CD4-positive, alpha-beta memory T cell (primary cell): ENCODE measurements at regions not wholly inside any gene's neighbourhood (a gene's known extent, or its start where the extent isn't known, plus 50 kb on each side); places are given as distances from the start of the nearest gene placed in this dataset.

ENCODE experiments used
- CTCF ChIA-PET: fragments of 350-600 bp; sonication (Branson Sonifier 250); formaldehyde crosslinking; loops from one replicate; lab custom pipeline; 2021; ENCODE audit warnings: inconsistent platforms; ENCODE audit not compliant: partially characterized antibody; lab: Charles Lee
- POLR2A ChIA-PET: fragments of 350-600 bp; sonication (Branson Sonifier 250); formaldehyde crosslinking; loops from one replicate; lab custom pipeline; 2021; ENCODE audit not compliant: partially characterized antibody; lab: Charles Lee
- DNase-seq, 5 donors: peaks; one replicate each; pipeline versions ENCODE4 v3.0.0 to v3.0.0-alpha.2; 2020 to 2022; ENCODE audit warnings: mixed read lengths in 1 of 5
- H3K27ac ChIP-seq: one replicate; pipeline ENCODE4 v1.7.0; 2013; ENCODE audit warnings: low read depth, low read length
- H3K27me3 ChIP-seq: 2 replicates; pipeline ENCODE4 v1.7.0; 2013; ENCODE audit warnings: mild to moderate bottlenecking, low read length, moderate library complexity; ENCODE audit not compliant: insufficient read depth
- H3K36me3 ChIP-seq: 2 replicates; pipeline ENCODE4 v1.7.0; 2013; ENCODE audit warnings: mild to moderate bottlenecking, low read length, moderate library complexity; ENCODE audit not compliant: insufficient read depth
- H3K4me1 ChIP-seq: 2 replicates; pipeline ENCODE4 v1.7.0; 2013; ENCODE audit warnings: mild to moderate bottlenecking, low read length, moderate library complexity; ENCODE audit not compliant: insufficient read depth
- H3K4me3 ChIP-seq, 2 donors: one replicate each; pipeline ENCODE4 v1.7.0; 2013; ENCODE audit warnings: low read length in 2 of 2, mild to moderate bottlenecking in 1 of 2
- H3K9me3 ChIP-seq, 2 donors: one replicate each; pipeline ENCODE4 v1.7.0; 2013; ENCODE audit warnings: low read length in 2 of 2, control low read depth in 1 of 2; ENCODE audit not compliant: control insufficient read depth in 1 of 2
- H3K27ac Mint-ChIP-seq, 7 donors: one replicate each; pipeline ENCODE4 v1.8.0; 2020 to 2021; ENCODE audit warnings: mixed read lengths in 7 of 7, mild to moderate bottlenecking in 6 of 7, inconsistent platforms in 3 of 7, moderate library complexity in 3 of 7
- H3K27me3 Mint-ChIP-seq, 2 donors: one replicate each; pipeline ENCODE4 v1.8.0; 2020 to 2021; ENCODE audit warnings: mixed read lengths in 2 of 2
- H3K36me3 Mint-ChIP-seq, 2 donors: one replicate each; pipeline ENCODE4 v1.8.0; 2020 to 2021; ENCODE audit warnings: mixed read lengths in 2 of 2, inconsistent platforms in 1 of 2, mild to moderate bottlenecking in 1 of 2
- H3K4me1 Mint-ChIP-seq, 4 donors: one replicate each; pipeline ENCODE4 v1.8.0; 2020 to 2021; ENCODE audit warnings: mixed read lengths in 4 of 4, mild to moderate bottlenecking in 1 of 4
- H3K4me3 Mint-ChIP-seq, 8 donors: one replicate each; pipeline ENCODE4 v1.8.0; 2020 to 2021; ENCODE audit warnings: mixed read lengths in 8 of 8, mild to moderate bottlenecking in 7 of 8, moderate library complexity in 6 of 8, inconsistent platforms in 3 of 8
- H3K9me3 Mint-ChIP-seq, 8 donors: one replicate each; pipeline ENCODE4 v1.8.0; 2020 to 2021; ENCODE audit warnings: mixed read lengths in 8 of 8, mild to moderate bottlenecking in 5 of 8, inconsistent platforms in 3 of 8, moderate library complexity in 1 of 8
- intact Hi-C: fragments of 100-400 bp; cut with micrococcal nuclease; formaldehyde crosslinking; loops from one replicate; pipeline ENCODE4 v1.15.1; 2023

DNA sequence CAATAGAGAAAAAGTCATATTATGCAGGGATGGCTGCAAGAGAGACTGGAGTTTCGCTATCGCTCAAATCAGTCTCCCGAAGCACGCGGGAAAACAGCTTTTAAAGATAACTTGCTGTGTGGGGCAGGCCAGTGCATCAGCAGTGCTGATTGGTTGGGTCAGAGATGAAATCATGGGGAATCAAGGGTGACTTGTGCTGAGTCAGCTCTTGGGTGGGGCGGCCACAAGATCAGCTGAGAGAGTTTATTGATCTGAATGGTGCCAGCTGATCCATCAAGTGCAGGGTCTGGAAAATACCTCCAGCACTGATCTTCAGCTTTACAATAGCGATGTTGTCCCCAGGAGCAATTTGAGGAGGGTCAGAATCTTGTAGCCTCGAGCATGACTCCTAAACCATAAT is 430.5 kb downstream of the RBFOX1 start:
- no peak overlapping the region for H3K4me3 ChIP-seq
- DNase-seq = no peak
- H3K36me3 ChIP-seq = no peaks in the 10 kb centered on the region
- H3K9me3 ChIP-seq = no peaks in the 10 kb centered on the region
- intact Hi-C loops = no loop called here
- ChIA-PET POLR2A (no interaction called here), CTCF (no interaction called here)
- H3K36me3 Mint-ChIP-seq = no peaks in the 10 kb centered on the region
- no peaks in the 10 kb centered on the region for H3K27me3 Mint-ChIP-seq
- H3K27ac ChIP-seq = no peak overlapping the region
- H3K4me3 Mint-ChIP-seq = no peak overlapping the region
- H3K4me1 ChIP-seq = no peaks in the 10 kb centered on the region
- no peaks in the 10 kb centered on the region for H3K4me1 Mint-ChIP-seq
- H3K27me3 ChIP-seq = no peaks in the 10 kb centered on the region
- peaks cover under 1 to 26% (median 11%) of the 10 kb centered on the region in 8 donors for H3K9me3 Mint-ChIP-seq
- no peak overlapping the region for H3K27ac Mint-ChIP-seq
